OCI-LY3 (cell line): ENCODE measurements at regions not wholly inside any gene's neighbourhood (a gene's known extent, or its start where the extent isn't known, plus 50 kb on each side); places are given as distances from the start of the nearest gene placed in this dataset.

Experiments
- CTCF ChIP-seq: fragments of 200-600, 300-600 bp; sonication (generic); IDR thresholded peaks from 2 replicates; pipeline ENCODE4 v1.5.1; 2014; ENCODE audit warnings: antibody characterized with exemption, low read length, low read depth
- EZH2phosphoT487 ChIP-seq: fragments of 200-600 bp; shearing (Covaris generic); IDR thresholded peaks from 2 replicates; pipeline ENCODE4 v1.6.1; 2018; ENCODE audit warnings: antibody characterized with exemption, mixed run types, low read depth

DNA sequence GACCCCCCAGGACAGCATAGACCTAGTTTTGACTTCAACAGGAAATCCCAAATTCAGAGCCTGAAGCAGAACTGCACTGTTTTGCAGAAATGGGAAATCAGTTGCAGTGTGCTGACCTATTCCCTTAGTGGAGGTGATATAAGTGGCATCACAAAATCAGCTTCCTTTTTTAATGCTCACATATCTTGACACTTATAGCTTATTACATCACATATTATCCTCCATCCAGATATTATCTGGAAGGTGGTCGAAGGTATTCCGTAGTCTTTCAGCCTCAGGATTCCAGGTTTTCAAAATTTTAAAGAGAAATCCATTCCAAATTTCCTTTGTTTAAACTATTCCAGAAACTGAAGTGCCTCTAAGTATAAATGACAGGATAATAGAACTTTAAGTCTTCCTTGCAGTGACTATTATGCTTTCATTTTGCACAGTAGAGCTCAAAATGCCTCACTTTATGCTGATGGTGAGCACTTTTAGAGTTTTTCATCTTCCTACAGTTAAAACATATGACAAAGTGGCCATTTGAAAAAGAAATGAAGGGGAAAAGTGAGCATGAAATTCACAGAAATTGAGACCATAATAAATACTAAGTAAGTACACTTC, 106.4 kb upstream of the DPYD start:
- TF ChIP-seq CTCF (no peak), EZH2phosphoT487 (no peak)
